GM10266 (cell line): ENCODE measurements at regions not wholly inside any gene's neighbourhood (a gene's known extent, or its start where the extent isn't known, plus 50 kb on each side); places are given as distances from the start of the nearest gene placed in this dataset.
"Not testable (repeated sequence)": the region's sequence is repeated elsewhere in the genome, so short reads cannot be mapped to it uniquely, and the experiment has no call there.

Experiments used
- DNase-seq: peaks from one replicate; pipeline ENCODE4 v3.0.0; 2012; ENCODE audit errors: extremely low spot score
- CTCF ChIP-seq: IDR thresholded peaks from 2 replicates; pipeline ENCODE4 v1.5.1; 2012; ENCODE audit warnings: mild to moderate bottlenecking, low read depth; ENCODE audit not compliant: control insufficient read depth, insufficient read depth; ENCODE audit errors: missing control alignments

GRCh38 chr10:58070956-58071355 lies 196.7 kb downstream of the IPMK start:
- no peak for TF ChIP-seq CTCF
- no peak for DNase-seq

GRCh38 chr10:58068809-58069208 lies 198.9 kb downstream of the IPMK start:
- TF ChIP-seq CTCF, result no peak
- DNase-seq, result no peak

- no peak for DNase-seq
- TF ChIP-seq CTCF, result no peak
These were observed 200.7 kb downstream of the IPMK start for GRCh38 chr10:58066979-58067378.

- no peak for DNase-seq
- TF ChIP-seq CTCF, result no peak
These were observed 201.6 kb downstream of the IPMK start for GRCh38 chr10:58066126-58066525.

- TF ChIP-seq CTCF, result no peak
- no peak for DNase-seq
These were observed 202.2 kb downstream of the IPMK start for GRCh38 chr10:58065529-58065815.

- DNase-seq, result peak; percentile 9
- peak; percentile 44 for TF ChIP-seq CTCF
These were observed 202.8 kb downstream of the IPMK start for GRCh38 chr10:58064714-58065528.

- DNase-seq, result no peak
- TF ChIP-seq CTCF, result no peak
These were observed 203.7 kb downstream of the IPMK start for GRCh38 chr10:58063861-58064480.

GRCh38 chr10:58058683-58059082 lies 209.0 kb downstream of the IPMK start:
- DNase-seq, result not testable (repeated sequence)
